ENCODE measurements at regions not wholly inside any gene's neighbourhood (a gene's known extent, or its start where the extent isn't known, plus 50 kb on each side); places are given as distances from the start of the nearest gene placed in this dataset.

- Histone ChIP-seq H3K9ac (ENCODE audit: extremely low read depth, low read length, poor library complexity, severe bottlenecking) (no peak overlapping the region), H3K4me3 (ENCODE audit: low read length) (no peak overlapping the region), H3K36me3 (ENCODE audit: control insufficient read depth, insufficient read depth, low read length) (no peaks in the 10 kb centered on the region), H3K9me3 (ENCODE audit: control insufficient read depth, low read length) (no peaks in the 10 kb centered on the region), H3K27me3 (ENCODE audit: control insufficient read depth, insufficient read depth, low read length, poor library complexity, severe bottlenecking) (peaks cover 49% of the 10 kb centered on the region), H3K27ac (ENCODE audit: low read depth, low read length) (no peak overlapping the region), H3K4me1 (ENCODE audit: control insufficient read depth, insufficient read depth, low read length) (peaks cover 4% of the 10 kb centered on the region)
- H3K4me1 Mint-ChIP-seq, result peaks cover 24% of the 10 kb centered on the region
- H3K36me3 Mint-ChIP-seq (ENCODE audit: low read depth), result no peaks in the 10 kb centered on the region
- no peak overlapping the region for H3K27ac Mint-ChIP-seq
- H3K9me3 Mint-ChIP-seq, result no peaks in the 10 kb centered on the region
- peaks cover 59% of the 10 kb centered on the region for H3K27me3 Mint-ChIP-seq (ENCODE audit: insufficient read depth)
- 88 to 100% methylated on average over 1 of the region's 1 CpG for WGBS, 2 experiments (ENCODE audit: insufficient coverage in 1 of 2, insufficient read length in 1 of 2)
- H3K4me3 Mint-ChIP-seq, result no peak overlapping the region
- no peak for TF ChIP-seq CTCF (conservative IDR thresholded peaks at IDR 0.05)
- DNase-seq, result no peak
Observed at GRCh38 chr5:37989884-37990283, 150.0 kb upstream of the GDNF start.

GRCh38 chr5:37988454-37989046 lies 148.7 kb upstream of the GDNF start:
- 100% methylated on average over 1 of the region's 1 CpG for WGBS, 2 experiments (ENCODE audit: insufficient coverage in 1 of 2, insufficient read length in 1 of 2)
- no peaks in the 10 kb centered on the region for H3K36me3 Mint-ChIP-seq (ENCODE audit: low read depth)
- H3K4me1 Mint-ChIP-seq, result peaks cover 20% of the 10 kb centered on the region
- H3K27me3 Mint-ChIP-seq (ENCODE audit: insufficient read depth), result peaks cover 65% of the 10 kb centered on the region
- no peaks in the 10 kb centered on the region for H3K36me3 ChIP-seq (ENCODE audit: control insufficient read depth, insufficient read depth, low read length)
- H3K27ac ChIP-seq (ENCODE audit: low read depth, low read length), result no peak overlapping the region
- no peaks in the 10 kb centered on the region for H3K9me3 ChIP-seq (ENCODE audit: control insufficient read depth, low read length)
- peaks cover 47% of the 10 kb centered on the region for H3K27me3 ChIP-seq (ENCODE audit: control insufficient read depth, insufficient read depth, low read length, poor library complexity, severe bottlenecking)
- no peak for DNase-seq
- no peaks in the 10 kb centered on the region for H3K9me3 Mint-ChIP-seq
- peaks cover 4% of the 10 kb centered on the region for H3K4me1 ChIP-seq (ENCODE audit: control insufficient read depth, insufficient read depth, low read length)
- H3K9ac ChIP-seq (ENCODE audit: extremely low read depth, low read length, poor library complexity, severe bottlenecking), result no peak overlapping the region
- no peak for TF ChIP-seq CTCF (conservative IDR thresholded peaks at IDR 0.05)
- no peak overlapping the region for H3K4me3 ChIP-seq (ENCODE audit: low read length)
- no peak overlapping the region for H3K27ac Mint-ChIP-seq
- H3K4me3 Mint-ChIP-seq, result no peak overlapping the region

- no peak overlapping the region for H3K4me3 Mint-ChIP-seq
- Histone ChIP-seq H3K9me3 (ENCODE audit: control insufficient read depth, low read length) (peaks cover 10% of the 10 kb centered on the region), H3K4me1 (ENCODE audit: control insufficient read depth, insufficient read depth, low read length) (no peaks in the 10 kb centered on the region), H3K27me3 (ENCODE audit: control insufficient read depth, insufficient read depth, low read length, poor library complexity, severe bottlenecking) (peaks cover 14% of the 10 kb centered on the region), H3K27ac (ENCODE audit: low read depth, low read length) (no peak overlapping the region), H3K9ac (ENCODE audit: extremely low read depth, low read length, poor library complexity, severe bottlenecking) (no peak overlapping the region), H3K36me3 (ENCODE audit: control insufficient read depth, insufficient read depth, low read length) (no peaks in the 10 kb centered on the region), H3K4me3 (ENCODE audit: low read length) (no peak overlapping the region)
- no peaks in the 10 kb centered on the region for H3K36me3 Mint-ChIP-seq (ENCODE audit: low read depth)
- peaks cover 16% of the 10 kb centered on the region for H3K9me3 Mint-ChIP-seq
- H3K27me3 Mint-ChIP-seq (ENCODE audit: insufficient read depth), result peaks cover 31% of the 10 kb centered on the region
- DNase-seq, result no peak
- 90 to 100% methylated on average over 1 of the region's 1 CpG for WGBS, 2 experiments (ENCODE audit: insufficient coverage in 1 of 2, insufficient read length in 1 of 2)
- peaks cover 5% of the 10 kb centered on the region for H3K4me1 Mint-ChIP-seq
- no peak for TF ChIP-seq CTCF (conservative IDR thresholded peaks at IDR 0.05)
- no peak overlapping the region for H3K27ac Mint-ChIP-seq
Observed at GRCh38 chr5:37984300-37984699, 144.5 kb upstream of the GDNF start.
